GM12873 (cell line): ENCODE measurements at regions not wholly inside any gene's neighbourhood (a gene's known extent, or its start where the extent isn't known, plus 50 kb on each side); places are given as distances from the start of the nearest gene placed in this dataset.

Experiments used
- TF ChIP-seq, protein P1 (sequence below): IDR thresholded peaks from 2 replicates; pipeline ENCODE4 v1.5.1; 2012; ENCODE audit warnings: low read depth, mild to moderate bottlenecking, moderate library complexity, low read length, control low read depth; ENCODE audit not compliant: insufficient read depth; ENCODE audit errors: missing control alignments

- TF ChIP-seq, protein P1, sequence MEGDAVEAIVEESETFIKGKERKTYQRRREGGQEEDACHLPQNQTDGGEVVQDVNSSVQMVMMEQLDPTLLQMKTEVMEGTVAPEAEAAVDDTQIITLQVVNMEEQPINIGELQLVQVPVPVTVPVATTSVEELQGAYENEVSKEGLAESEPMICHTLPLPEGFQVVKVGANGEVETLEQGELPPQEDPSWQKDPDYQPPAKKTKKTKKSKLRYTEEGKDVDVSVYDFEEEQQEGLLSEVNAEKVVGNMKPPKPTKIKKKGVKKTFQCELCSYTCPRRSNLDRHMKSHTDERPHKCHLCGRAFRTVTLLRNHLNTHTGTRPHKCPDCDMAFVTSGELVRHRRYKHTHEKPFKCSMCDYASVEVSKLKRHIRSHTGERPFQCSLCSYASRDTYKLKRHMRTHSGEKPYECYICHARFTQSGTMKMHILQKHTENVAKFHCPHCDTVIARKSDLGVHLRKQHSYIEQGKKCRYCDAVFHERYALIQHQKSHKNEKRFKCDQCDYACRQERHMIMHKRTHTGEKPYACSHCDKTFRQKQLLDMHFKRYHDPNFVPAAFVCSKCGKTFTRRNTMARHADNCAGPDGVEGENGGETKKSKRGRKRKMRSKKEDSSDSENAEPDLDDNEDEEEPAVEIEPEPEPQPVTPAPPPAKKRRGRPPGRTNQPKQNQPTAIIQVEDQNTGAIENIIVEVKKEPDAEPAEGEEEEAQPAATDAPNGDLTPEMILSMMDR: no peak
These were observed 180.7 kb upstream of the ZNF618 start for GRCh38 chr9:113695440-113695851.

DNA sequence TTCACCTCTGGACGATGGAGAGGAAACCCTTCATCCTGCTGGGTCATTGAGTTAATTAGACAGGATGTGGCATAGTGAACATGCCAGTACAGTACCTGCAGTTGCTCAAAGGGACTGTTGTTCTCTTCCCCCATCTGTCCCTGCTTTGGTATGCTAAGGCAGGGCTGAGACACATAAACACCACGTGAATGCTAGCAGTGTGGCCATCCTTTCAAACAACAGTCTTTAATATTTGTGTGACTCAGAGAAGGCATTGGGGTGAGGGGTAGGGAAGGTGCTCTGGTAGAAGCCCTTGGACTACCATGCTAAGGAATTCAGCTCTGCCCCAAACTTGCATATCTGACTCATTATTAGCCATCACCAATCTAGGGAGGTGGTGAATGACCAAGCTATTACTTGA, 180.2 kb upstream of the ZNF618 start:
- TF ChIP-seq, protein P1: no peak

DNA sequence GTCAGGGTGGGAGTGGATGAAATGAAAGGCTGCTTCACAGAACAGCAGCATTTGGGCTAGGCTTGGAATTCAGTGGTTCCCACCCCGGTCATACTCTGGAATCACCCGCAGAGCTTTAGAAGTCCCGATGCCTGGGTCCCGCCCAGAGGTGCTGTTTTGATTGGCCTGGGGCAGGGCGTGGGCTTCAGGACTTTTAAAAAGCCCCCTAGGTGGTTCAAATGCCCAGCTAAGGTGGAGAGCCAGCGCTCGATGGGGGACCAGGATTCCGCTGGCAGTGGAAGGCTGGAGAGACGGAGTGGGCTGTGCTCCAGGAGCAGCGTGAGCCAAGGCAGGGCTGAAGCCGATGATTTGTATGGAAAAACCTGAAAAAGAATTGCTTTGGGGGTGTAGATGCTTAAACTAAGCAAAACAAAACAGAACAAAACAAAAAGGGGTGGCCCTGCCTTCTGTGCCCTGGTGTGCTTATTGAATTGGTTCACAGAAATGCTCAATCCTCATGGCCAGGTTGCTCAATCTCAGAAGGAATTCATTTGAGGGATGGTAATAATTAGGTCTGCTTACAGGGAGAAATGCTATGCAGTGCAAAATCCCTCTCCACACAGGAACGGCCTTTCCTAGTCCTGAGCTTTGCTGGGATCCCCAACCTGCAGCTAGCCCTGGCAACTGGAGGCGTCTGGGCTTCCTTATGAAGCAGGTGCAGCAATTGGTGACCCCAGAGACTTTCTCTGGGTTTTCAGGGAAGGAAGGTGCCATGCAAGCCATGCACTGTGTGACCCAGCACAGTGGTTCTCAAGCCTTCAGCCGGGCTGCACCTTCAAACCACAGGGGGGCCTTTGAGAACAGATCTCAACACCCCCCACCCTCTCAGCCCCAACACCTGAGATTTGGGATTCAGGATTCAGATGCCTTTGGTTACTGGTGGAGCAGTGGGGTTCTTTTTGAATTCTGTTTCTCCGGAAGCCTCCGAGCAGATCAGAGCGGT, 174.0 kb upstream of the ZNF618 start:
- TF ChIP-seq, protein P1: no peak

DNA sequence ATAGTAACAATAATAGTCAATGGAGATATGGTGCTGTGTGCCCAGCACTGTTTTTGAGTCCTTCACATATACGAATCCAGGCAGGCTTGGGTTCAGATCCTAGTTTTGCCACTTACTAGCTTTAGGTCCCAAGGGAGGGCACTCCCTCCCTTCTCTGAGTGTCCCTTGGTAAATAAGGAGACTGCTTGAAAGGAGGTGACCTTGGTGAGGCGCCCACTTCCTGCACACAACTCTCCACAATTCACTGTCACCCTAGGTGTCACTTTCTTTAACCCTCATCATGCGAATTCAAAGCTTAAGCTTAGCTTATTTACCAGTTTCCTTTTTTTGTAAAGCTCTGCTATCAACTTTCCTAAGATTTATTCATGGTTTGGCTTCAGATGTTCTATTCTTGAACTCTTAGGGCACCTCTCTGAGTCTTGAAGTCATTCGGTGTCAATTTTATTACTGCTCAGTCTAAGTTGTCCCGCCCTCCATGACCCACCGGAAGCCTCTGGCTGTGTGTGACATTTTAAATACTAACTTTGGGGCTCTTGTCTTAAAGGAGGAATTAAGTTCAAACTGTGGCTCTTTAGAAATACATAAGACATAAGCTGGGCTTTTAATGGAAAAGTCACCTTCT, 170.7 kb upstream of the ZNF618 start:
- TF ChIP-seq, protein P1: no peak

GRCh38 chr9:113705928-113706519, 170.1 kb upstream of the ZNF618 start:
- TF ChIP-seq, protein P1: no peak

DNA sequence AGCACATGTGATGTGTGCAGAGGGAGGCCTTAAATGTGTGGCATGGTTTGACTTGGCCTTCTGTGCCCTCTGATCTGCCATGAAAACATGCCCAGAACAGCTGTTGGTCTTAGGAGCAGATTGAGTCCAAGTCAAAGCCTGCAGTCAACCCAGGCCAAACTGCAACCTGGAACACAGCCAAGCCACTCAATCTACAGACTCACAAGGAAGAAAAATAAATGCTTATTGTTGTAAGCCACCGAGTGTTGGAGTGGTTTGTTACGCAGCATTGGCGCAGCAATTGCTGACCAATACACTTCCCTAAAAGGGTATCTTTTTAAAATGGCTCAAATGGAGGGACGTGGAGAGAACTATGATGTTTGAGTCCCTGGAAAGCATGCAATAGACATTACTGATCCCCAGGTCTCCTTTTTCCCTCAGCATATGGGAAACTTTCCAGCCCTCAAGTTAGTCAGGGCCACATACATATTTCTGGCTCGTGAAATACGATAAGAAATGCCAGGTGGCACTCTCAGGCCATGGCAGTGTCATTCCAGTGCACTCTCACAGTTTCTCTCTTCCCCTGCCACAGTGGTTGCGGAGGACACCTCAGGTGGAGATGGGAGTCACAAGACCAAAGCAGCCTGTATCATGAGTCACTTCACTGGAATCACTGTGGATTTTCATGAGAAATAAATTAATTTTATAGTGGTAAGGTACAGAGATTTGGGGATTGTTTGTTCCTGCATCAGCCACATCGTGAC, 168.0 kb upstream of the ZNF618 start:
- TF ChIP-seq, protein P1: no peak
